PC-9 (cell line): ENCODE measurements at regions not wholly inside any gene's neighbourhood (a gene's known extent, or its start where the extent isn't known, plus 50 kb on each side); places are given as distances from the start of the nearest gene placed in this dataset.
A peak's percentile ranks its signal among the peaks of the same experiment; 100 is the strongest.

Experiments
- BruUV-seq: library from RNA; stranded (reverse); fragments of 400-500 nt; replicated peaks from 2 replicates; lab custom pipeline; 2021; lab: Mats Ljungman, UMichigan
- CTCF ChIA-PET: fragments of 300-600 bp; sonication (Branson Sonifier 250); formaldehyde crosslinking; loops from one replicate; lab custom pipeline; 2022; ENCODE audit warnings: antibody characterized with exemption; lab: Charles Lee
- POLR2A ChIA-PET: fragments of 300-600 bp; sonication (Branson Sonifier 250); formaldehyde crosslinking; loops from one replicate; lab custom pipeline; 2022; ENCODE audit warnings: antibody characterized with exemption; ENCODE audit not compliant: unreplicated experiment; lab: Charles Lee
- DNase-seq, 2 experiments: peaks; one replicate each; pipeline versions ENCODE4 v3.0.0 to v3.0.0-alpha.2; 2015 to 2022; ENCODE audit warnings: mixed read lengths in 1 of 2
- H2AFZ ChIP-seq: fragments of 200-600 bp; sonication (generic); 2 replicates; pipeline ENCODE4 v1.8.1; 2017; ENCODE audit warnings: antibody characterized with exemption
- H3F3A ChIP-seq: fragments of 200-600 bp; sonication (generic); 2 replicates; pipeline ENCODE4 v1.8.1; 2017; ENCODE audit warnings: antibody characterized with exemption, mild to moderate bottlenecking, low read depth; ENCODE audit not compliant: insufficient read depth
- H3K27ac ChIP-seq: fragments of 200-600 bp; sonication (generic); 2 replicates; pipeline ENCODE4 v1.6.1; 2016; ENCODE audit warnings: mixed run types
- H3K27me3 ChIP-seq: fragments of 200-600 bp; sonication (generic); 2 replicates; pipeline ENCODE4 v1.6.1; 2016; ENCODE audit warnings: low read depth, mixed run types; ENCODE audit not compliant: insufficient read depth
- H3K36me3 ChIP-seq: fragments of 200-600 bp; sonication (generic); 2 replicates; pipeline ENCODE4 v1.6.1; 2016; ENCODE audit warnings: low read depth, mixed run types
- H3K4me1 ChIP-seq: fragments of 200-600 bp; sonication (generic); replicated peaks from 2 replicates; pipeline ENCODE4 v1.6.1; 2016; ENCODE audit warnings: mixed run types; ENCODE audit not compliant: insufficient read depth
- H3K4me2 ChIP-seq: fragments of 200-600 bp; sonication (generic); 2 replicates; pipeline ENCODE4 v1.6.1; 2017; ENCODE audit warnings: mixed run types
- H3K4me3 ChIP-seq: fragments of 200-600 bp; sonication (generic); 2 replicates; pipeline ENCODE4 v1.6.1; 2016; ENCODE audit warnings: mixed run types
- H3K79me2 ChIP-seq: fragments of 200-600 bp; sonication (generic); 2 replicates; pipeline ENCODE4 v1.6.1; 2017; ENCODE audit warnings: low read depth, mixed run types
- H3K9me2 ChIP-seq: fragments of 200-600 bp; sonication (generic); 2 replicates; pipeline ENCODE4 v1.8.1; 2017; ENCODE audit warnings: mild to moderate bottlenecking; ENCODE audit not compliant: insufficient read depth
- H3K9me3 ChIP-seq: fragments of 200-600 bp; sonication (generic); 2 replicates; pipeline ENCODE4 v1.8.1; 2016; ENCODE audit warnings: low read depth; ENCODE audit not compliant: insufficient read depth
- H4K20me1 ChIP-seq: fragments of 200-600 bp; sonication (generic); 2 replicates; pipeline ENCODE4 v1.8.1; 2017; ENCODE audit not compliant: insufficient read depth
- EZH2 ChIP-seq: fragments of 200-600 bp; sonication (generic); IDR thresholded peaks from 2 replicates; pipeline ENCODE4 v1.8.0; 2017; ENCODE audit warnings: antibody characterized with exemption, low read depth
- intact Hi-C: fragments of 100-400 bp; cut with micrococcal nuclease; formaldehyde crosslinking; loops from one replicate; pipeline ENCODE4 v1.10.0; 2022; ENCODE audit not compliant: unreplicated experiment
- TF ChIP-seq, protein P1 (sequence below): fragments of 200-600 bp; sonication (generic); conservative IDR thresholded peaks from 2 replicates; pipeline ENCODE4 v1.6.1; 2017; ENCODE audit warnings: mixed run types, antibody characterized with exemption, mild to moderate bottlenecking, moderate library complexity

DNA sequence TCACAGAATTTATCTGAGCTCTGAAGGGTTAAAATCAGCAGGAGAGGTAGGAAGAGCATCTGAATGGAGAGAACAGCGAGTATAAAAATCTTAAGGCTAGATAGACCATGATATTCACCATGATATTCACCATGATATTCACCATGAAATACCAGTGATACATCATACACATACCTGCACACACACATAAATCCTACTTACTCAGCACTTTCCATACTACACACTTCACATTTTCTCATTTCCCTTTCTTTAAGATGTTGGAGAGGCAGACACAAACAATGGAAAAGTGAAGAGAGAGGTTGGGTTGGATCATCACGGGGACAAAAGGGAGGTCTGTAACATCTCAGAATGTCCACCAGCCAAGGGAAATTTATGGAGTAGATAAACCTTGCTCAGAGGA, 66.4 kb upstream of the ATP10B start:
- ChIA-PET POLR2A (no interaction called here), CTCF (no interaction called here)
- Histone ChIP-seq H3K9me2 (no peaks in the 10 kb centered on the region), H3K4me3 (no peak overlapping the region), H3K4me1 (peaks cover 13% of the 10 kb centered on the region), H3K79me2 (no peaks in the 10 kb centered on the region), H3K4me2 (no peak overlapping the region), H3K27ac (no peak overlapping the region), H3F3A (peaks cover 3% of the 10 kb centered on the region; the same call in 1 of the 2 replicates), H4K20me1 (no peaks in the 10 kb centered on the region), H2AFZ (no peak overlapping the region), H3K9me3 (no peaks in the 10 kb centered on the region), H3K27me3 (peaks cover 14% of the 10 kb centered on the region; the same call in 1 of the 2 replicates), H3K36me3 (no peaks in the 10 kb centered on the region)
- no peak for TF ChIP-seq EZH2
- TF ChIP-seq, protein P1, sequence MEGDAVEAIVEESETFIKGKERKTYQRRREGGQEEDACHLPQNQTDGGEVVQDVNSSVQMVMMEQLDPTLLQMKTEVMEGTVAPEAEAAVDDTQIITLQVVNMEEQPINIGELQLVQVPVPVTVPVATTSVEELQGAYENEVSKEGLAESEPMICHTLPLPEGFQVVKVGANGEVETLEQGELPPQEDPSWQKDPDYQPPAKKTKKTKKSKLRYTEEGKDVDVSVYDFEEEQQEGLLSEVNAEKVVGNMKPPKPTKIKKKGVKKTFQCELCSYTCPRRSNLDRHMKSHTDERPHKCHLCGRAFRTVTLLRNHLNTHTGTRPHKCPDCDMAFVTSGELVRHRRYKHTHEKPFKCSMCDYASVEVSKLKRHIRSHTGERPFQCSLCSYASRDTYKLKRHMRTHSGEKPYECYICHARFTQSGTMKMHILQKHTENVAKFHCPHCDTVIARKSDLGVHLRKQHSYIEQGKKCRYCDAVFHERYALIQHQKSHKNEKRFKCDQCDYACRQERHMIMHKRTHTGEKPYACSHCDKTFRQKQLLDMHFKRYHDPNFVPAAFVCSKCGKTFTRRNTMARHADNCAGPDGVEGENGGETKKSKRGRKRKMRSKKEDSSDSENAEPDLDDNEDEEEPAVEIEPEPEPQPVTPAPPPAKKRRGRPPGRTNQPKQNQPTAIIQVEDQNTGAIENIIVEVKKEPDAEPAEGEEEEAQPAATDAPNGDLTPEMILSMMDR = no peak
- DNase-seq = no peak
- no TSS peak for BruUV-seq
- intact Hi-C loops = no loop called here

DNA sequence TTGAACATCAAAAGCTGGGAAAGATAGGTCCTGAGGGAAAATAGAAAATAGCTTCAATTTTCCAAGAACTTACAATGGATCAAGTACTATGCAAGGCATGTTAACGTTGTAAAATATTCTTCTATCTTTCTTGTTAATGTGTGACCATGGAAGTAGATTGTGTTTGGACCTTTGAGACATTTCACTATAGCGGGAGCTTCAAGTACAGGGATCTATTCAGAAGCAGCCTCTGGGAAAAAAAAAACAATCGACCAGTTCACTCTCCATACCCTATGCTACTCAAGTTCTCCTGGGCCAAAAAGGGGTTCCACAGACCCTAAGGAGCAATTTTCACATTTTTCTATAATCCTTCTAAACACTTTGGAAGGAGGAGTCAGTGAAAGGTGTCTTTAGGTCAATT, 54.1 kb upstream of the ATP10B start:
- POLR2A ChIA-PET = no interaction called here

DNA sequence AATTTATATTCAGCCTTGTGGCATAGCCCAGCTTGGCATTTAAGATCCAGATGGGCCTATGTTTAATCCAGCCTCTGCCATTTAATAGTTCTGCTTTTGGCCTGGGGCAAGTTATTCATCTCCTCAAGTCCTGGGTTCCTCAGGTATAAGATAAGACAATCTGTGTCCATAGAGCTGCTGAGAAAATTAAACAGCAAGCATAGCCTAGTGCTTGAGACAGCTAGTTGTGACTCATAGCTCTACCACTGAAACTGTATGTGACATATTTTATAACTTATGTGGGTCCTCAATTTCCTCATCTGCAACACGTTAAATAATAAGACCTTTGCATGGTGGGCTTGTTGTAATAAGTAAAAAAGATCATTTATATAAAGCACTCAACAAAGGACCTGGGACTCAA, 53.3 kb upstream of the ATP10B start:
- Histone ChIP-seq H3K36me3 (no peaks in the 10 kb centered on the region), H3K9me2 (no peaks in the 10 kb centered on the region; the same call in 1 of the 2 replicates), H3F3A (no peaks in the 10 kb centered on the region), H2AFZ (no peak overlapping the region), H3K4me1 (no peaks in the 10 kb centered on the region), H3K27me3 (no peaks in the 10 kb centered on the region), H4K20me1 (no peaks in the 10 kb centered on the region; the same call in 1 of the 2 replicates), H3K4me3 (no peak overlapping the region), H3K79me2 (no peaks in the 10 kb centered on the region), H3K9me3 (no peaks in the 10 kb centered on the region), H3K4me2 (no peak overlapping the region), H3K27ac (no peak overlapping the region)
- peak in 1 of 2 experiments; percentile 39 for DNase-seq
- BruUV-seq = no TSS peak
- POLR2A ChIA-PET = no interaction called here
- intact Hi-C loops = no loop called here
- no peak for TF ChIP-seq EZH2
- TF ChIP-seq, protein P1 = no peak
- CTCF ChIA-PET = no interaction called here

More for the DNA sequence above, 54.1 kb upstream of the ATP10B start:
- Histone ChIP-seq H3K36me3 (no peaks in the 10 kb centered on the region), H3K9me3 (no peaks in the 10 kb centered on the region), H3K27ac (no peak overlapping the region), H2AFZ (no peak overlapping the region), H3K4me1 (no peaks in the 10 kb centered on the region), H3K79me2 (no peaks in the 10 kb centered on the region), H3K9me2 (no peaks in the 10 kb centered on the region), H3K4me2 (no peak overlapping the region), H3K27me3 (no peaks in the 10 kb centered on the region), H3K4me3 (no peak overlapping the region), H3F3A (no peaks in the 10 kb centered on the region), H4K20me1 (no peaks in the 10 kb centered on the region; the same call in 1 of the 2 replicates)
- TF ChIP-seq, protein P1 = no peak
- TF ChIP-seq EZH2 = no peak
- BruUV-seq = no TSS peak
- intact Hi-C loops = no loop called here
- CTCF ChIA-PET = no interaction called here
- DNase-seq = no peak
